ENCODE measurements at regions not wholly inside any gene's neighbourhood (a gene's known extent, or its start where the extent isn't known, plus 50 kb on each side); places are given as distances from the start of the nearest gene placed in this dataset.
"Not testable (repeated sequence)": the region's sequence is repeated elsewhere in the genome, so short reads cannot be mapped to it uniquely, and the experiment has no call there.

DNA sequence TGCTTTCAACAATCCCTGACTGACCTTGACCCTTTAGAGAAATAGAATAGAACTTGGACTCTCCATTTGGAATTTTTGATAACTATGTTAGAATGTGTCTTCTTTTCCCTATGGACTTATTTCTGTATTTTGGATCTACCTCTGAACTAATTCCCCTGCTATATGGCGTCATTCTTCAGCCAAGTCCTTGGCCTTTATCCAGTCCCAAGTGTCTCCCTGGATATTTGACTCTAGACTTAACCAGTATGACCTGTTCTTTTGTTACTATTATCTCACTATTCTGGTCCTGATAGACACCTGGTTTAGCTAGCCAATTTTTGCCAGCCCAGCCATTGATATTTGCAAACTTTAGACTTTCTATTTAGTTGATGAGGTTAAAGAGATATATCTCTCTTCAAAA lies 186.8 kb downstream of the KCNS3 start:
- no peak for DNase-seq

GRCh38 chr2:18063826-18064470 lies 185.5 kb downstream of the KCNS3 start:
- DNase-seq: peak in 1 of 2 experiments; percentile 33

DNA sequence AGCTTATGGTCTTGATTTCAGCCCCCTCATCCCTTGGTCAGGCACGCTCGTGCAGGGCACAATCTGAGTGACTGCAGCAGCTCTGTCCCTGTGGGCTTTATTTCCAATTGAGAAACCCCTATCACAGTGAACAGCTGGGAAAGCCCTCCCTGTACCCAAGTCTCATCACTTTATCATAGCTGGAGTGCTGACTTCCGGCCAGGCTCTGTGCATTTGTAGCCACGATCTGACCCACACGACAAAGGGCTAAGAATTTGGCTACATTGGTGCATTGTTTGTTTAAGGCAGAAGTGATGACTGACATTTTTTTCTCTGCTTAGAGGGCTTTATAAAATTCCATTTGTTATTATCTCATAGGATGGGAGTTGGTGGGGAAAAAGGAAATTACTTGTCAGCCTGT lies 184.4 kb downstream of the KCNS3 start:
- peak in 1 of 2 experiments; percentile 47 for DNase-seq

DNA sequence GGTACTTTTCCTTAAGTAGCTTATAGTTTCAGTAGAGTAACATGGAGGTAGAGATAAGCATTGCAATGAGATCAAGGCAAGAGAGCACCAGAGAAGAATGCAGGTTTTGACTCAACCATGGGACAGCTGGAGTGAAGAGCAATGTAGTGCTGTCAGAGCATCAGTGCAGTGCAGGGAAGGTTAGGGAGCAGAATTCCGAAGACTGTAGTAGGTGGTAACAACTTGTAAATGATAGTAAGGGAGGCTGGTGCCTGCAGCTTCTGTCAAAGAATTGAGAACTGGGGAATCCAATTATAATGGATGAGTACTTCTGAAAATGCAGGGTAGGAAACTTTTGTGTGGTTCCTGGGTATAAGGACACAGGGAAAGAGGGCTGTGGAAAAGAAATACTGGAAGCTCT lies 183.2 kb downstream of the KCNS3 start:
- no peak for DNase-seq

- DNase-seq: no peak
Observed at GRCh38 chr2:18057657-18058056, 179.2 kb downstream of the KCNS3 start.

DNA sequence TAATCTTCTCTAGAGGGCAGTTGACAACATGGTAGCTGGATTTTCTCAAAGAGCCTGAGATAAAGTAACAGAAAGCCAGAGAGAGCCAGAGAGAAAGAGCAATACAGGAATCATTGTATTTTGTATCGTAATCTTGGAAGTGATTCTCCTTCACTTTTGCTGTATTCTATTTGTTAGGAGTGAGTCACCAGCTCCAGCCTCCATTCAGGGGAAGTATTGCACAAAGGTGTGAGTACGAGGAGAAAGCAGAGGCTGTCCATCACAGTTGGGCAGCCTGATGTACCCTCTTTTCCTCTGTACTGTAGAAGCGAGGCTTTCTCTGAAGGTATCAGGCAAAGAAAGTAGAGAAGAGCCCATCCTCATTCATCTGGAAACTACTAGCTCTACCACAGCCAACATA lies 176.8 kb downstream of the KCNS3 start:
- no peak for DNase-seq

DNA sequence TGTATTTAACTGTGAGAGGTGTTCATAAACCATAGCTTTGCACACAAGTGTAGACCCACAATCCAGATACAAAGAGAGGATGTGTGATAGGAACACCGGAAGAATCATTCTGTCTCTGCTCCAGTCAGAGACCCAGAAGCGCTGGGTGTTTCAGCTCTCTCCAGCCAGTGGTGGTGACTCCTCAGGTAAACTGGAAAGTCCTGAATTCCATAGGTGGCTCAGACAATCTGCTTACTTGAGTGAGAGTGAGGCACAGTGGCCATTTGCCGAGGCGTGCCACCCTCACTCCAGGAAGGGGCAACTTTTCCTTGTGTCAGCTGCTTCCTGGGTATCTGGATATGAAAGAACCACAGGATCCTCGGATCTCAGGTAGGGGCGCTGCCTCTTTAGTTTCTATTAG lies 171.5 kb downstream of the KCNS3 start:
- no peak for DNase-seq

GRCh38 chr2:18049325-18049724 lies 170.9 kb downstream of the KCNS3 start:
- no peak for DNase-seq

DNA sequence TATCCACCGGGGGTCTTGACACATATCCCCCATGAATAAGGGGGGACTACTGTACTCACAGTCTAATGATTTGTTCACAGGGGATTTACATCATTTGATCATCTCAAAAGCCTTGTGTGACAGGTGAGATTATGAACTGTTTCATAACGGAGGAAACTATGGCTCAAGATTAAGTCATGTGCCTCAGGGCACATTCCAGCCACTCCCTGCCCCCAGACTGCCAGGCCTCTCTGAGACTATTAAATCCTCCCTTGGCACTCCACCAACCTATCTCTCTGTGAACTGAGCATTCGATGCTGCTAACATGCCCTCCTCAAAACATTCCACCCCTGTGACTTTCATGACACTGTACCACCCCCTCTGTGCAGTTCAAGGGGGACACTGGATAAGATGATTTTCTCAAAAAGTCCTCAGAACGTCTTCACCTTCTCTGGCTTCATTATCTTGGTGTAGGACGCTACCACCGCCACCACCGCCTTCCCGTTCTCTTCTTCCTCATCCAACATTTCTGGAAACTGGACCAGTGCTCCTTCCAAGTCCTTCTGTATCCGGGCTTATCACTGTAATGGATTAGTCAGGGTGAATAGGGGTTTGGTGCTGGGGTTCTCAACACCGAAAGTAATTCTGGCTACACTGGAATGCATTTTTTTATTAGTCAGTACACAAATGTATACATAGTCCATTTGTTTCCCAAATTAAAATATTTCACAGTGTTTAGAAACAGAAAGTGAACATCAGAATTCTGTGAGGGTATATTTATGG lies 169.6 kb downstream of the KCNS3 start:
- DNase-seq: peak in 1 of 2 experiments; percentile 5

DNA sequence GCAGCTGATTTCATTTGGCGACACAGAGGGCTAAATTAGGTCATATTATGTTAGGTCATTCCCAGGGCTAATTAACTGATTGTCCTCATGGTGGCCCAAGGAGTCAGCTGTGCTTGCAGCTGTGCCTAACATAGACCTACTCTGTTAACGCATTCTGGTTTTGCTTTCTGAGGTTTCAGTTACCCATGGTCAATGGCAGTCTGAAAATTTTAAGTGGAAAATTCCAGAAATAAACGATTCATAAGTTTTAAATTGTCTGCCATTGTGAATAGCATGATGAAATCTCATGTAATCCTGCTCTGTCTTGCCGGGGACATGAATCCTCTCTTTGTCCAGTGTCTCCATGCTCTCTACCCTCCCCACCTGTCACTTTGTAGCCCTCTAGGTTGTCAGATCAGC lies 168.7 kb downstream of the KCNS3 start:
- no peak for DNase-seq

GRCh38 chr2:18046558-18047212 lies 168.2 kb downstream of the KCNS3 start:
- DNase-seq: no peak

DNA sequence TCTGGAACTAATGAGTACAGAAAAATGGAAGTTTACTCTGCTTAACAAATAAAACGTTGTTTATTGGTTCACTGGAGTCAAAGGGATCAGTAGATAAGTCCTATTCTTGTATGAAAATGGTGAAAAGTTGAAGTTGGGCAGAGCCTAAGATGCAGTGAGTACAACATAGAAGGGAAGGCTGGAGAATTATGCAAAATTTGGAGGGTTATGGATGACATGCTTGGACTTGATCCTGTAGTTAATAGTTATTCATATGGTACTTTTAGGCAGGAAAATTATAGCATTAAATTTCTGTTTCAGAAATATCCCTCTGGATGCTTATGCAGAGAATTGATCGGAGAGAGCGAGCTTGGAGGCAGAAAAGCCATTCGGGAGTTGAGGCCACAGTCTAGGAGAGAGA lies 167.6 kb downstream of the KCNS3 start:
- DNase-seq: no peak

GRCh38 chr2:18045230-18045629 lies 166.8 kb downstream of the KCNS3 start:
- DNase-seq: no peak

DNA sequence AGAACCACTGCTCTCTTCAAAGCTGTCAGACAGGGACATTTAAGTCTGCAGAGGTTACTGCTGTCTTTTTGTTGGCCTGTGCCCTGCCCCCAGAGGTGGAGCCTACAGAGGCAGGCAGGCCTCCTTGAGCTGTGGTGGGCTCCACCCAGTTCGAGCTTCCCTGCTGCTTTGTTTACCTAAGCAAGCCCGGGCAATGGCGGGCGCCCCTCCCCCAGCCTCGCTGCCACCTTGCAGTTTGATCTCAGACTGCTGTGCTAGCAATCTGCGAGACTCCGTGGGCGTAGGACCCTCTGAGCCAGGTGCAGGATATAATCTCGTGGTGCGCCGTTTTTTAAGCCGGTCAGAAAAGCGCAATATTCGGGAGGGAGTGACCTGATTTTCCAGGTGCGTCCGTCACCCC lies 138.9 kb downstream of the KCNS3 start:
- not testable (repeated sequence) for DNase-seq

- no peak for DNase-seq
Observed at GRCh38 chr2:18009891-18010290, 131.4 kb downstream of the KCNS3 start.

GRCh38 chr2:18005411-18005810 lies 126.9 kb downstream of the KCNS3 start:
- no peak for DNase-seq

DNA sequence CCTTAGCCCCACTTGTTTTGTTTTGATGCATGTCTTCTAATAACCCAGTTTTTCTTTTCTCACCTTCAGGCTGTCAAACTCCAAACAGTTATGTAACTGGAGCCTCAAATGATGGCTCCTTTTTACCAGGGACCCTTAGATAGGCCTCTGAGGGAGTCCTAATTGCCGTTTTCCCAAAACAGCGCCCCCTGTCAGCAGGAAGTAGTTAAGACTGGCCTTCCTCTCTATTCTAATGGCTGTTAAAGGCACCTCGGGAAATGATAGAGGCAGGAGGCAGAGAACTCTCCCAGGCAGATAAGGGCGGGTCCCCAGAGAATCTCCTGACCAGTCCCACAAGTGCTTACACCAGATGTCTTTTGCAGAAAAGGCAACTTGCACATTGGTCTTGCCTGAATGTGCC lies 123.2 kb downstream of the KCNS3 start:
- DNase-seq: peak; percentile 1 to 45

DNA sequence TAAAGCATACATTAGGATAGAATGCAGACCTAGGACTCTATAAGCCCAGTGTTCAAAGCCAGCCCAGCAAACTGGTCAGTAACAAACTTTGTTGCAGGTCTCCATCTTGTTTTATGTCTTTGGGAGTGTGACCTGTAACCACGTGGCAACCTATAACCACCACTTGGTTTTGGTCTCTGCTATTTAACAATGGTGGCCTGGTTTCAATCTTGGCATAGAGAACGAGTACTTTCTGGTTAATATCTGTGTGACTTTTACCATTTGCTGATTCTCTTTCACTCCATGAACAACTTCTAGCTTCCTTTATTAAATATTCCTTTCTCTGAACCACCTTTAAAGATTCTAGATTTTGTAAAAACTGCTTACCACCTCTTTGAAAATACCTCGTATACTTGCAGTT lies 118.5 kb downstream of the KCNS3 start:
- DNase-seq: no peak

DNA sequence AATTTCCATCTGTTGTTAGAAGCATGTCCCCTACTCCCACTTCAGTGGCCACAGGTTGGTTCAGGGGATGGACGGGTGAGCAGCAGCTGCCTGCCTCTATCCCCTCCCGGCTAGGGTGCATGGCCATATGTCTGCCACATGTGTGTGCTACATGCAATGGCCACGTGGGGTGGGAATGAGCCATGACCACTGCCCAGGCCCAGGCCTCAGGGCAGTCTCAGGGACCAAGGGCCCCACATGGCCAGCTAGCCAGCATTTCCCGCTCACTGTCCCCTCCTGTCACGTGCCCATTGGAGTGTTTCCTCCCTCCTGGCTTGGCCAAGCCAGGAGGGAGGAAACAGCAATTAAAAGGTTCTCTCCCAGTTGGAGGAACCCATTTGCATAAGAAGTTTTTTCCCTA lies 117.1 kb downstream of the KCNS3 start:
- peak; percentile 16 to 64 for DNase-seq

Data from NCI-H524 (cell line).